ENCODE measurements at regions not wholly inside any gene's neighbourhood (a gene's known extent, or its start where the extent isn't known, plus 50 kb on each side); places are given as distances from the start of the nearest gene placed in this dataset.
A peak's percentile ranks its signal among the peaks of the same experiment; 100 is the strongest.

DNA sequence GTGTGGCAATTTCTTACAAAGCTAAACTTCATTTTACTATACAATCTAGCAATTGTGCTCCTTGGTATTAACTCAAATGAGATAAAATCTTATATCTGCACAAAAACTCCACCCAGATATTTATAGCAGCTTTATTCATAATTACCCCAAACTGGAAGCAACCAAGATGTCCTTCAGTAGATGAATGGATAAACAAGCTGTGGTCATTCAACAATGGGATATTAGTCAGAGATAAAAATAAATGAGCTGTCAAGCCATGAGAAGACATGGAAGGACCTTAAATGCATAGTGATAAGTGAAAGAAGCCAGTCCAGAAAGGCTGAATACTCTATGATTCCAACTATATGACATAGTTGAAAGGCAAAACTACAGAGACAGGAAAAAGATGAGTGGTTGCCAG is 98.9 kb upstream of the BMP2 start:
- TF ChIP-seq, protein P1, sequence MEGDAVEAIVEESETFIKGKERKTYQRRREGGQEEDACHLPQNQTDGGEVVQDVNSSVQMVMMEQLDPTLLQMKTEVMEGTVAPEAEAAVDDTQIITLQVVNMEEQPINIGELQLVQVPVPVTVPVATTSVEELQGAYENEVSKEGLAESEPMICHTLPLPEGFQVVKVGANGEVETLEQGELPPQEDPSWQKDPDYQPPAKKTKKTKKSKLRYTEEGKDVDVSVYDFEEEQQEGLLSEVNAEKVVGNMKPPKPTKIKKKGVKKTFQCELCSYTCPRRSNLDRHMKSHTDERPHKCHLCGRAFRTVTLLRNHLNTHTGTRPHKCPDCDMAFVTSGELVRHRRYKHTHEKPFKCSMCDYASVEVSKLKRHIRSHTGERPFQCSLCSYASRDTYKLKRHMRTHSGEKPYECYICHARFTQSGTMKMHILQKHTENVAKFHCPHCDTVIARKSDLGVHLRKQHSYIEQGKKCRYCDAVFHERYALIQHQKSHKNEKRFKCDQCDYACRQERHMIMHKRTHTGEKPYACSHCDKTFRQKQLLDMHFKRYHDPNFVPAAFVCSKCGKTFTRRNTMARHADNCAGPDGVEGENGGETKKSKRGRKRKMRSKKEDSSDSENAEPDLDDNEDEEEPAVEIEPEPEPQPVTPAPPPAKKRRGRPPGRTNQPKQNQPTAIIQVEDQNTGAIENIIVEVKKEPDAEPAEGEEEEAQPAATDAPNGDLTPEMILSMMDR (IDR thresholded peaks at IDR 0.05; ENCODE audit: low read depth, low read length): no peak
- TF ChIP-seq MYC (IDR thresholded peaks at IDR 0.05; ENCODE audit: low read depth, low read length): no peak
- no peak for TF ChIP-seq POLR2A (IDR thresholded peaks at IDR 0.05; ENCODE audit: extremely low read depth, insufficient read length)
- TF ChIP-seq, protein P2, sequence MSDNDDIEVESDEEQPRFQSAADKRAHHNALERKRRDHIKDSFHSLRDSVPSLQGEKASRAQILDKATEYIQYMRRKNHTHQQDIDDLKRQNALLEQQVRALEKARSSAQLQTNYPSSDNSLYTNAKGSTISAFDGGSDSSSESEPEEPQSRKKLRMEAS (IDR thresholded peaks at IDR 0.05; ENCODE audit: low read depth, low read length): no peak
- no peak overlapping the region for H3K4me3 ChIP-seq (ENCODE audit: low read depth, low read length)
- no peak for DNase-seq (ENCODE audit: low read depth)

DNA sequence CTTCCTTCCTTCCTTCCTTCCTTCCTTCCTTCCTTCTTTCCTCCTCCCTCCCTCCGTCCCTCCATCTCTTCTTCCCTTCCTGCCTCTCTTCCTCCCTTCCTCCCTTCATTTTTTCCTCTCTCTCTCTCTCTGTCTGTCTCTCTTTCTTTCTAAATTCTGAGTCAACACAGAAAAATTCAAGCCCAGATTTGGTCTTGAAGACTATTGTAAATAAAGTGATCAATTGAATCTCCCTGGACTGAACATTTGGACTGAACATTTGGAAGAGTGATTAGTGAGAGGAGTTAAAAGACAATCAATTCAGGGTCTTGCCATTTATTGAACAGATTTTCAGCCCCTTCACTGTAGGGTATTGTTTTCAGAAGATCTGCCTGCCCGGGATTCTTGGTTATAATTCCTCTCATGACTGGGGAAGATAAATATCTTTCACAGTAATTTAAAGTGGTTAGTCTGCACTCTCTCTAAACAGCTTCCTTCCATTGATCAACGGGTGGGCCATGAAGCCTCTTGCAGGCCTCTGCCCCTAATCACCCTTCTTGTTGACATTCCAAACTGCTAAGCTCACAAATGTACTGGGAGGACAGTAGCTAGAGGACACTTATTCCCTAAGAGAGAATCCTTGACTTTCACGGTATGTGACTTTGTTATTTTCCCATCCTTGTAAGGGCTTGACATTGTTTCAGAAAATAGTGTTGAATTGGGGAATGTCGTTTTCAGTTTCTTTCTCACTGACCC is 101.7 kb upstream of the BMP2 start:
- no peak for DNase-seq (ENCODE audit: low read depth)
- H3K4me3 ChIP-seq (ENCODE audit: low read depth, low read length): no peak overlapping the region
- no peak for TF ChIP-seq MYC (IDR thresholded peaks at IDR 0.05; ENCODE audit: low read depth, low read length)
- TF ChIP-seq, protein P1 (IDR thresholded peaks at IDR 0.05; ENCODE audit: low read depth, low read length): no peak
- no peak for TF ChIP-seq POLR2A (IDR thresholded peaks at IDR 0.05; ENCODE audit: extremely low read depth, insufficient read length)
- TF ChIP-seq, protein P2 (IDR thresholded peaks at IDR 0.05; ENCODE audit: low read depth, low read length): no peak

DNA sequence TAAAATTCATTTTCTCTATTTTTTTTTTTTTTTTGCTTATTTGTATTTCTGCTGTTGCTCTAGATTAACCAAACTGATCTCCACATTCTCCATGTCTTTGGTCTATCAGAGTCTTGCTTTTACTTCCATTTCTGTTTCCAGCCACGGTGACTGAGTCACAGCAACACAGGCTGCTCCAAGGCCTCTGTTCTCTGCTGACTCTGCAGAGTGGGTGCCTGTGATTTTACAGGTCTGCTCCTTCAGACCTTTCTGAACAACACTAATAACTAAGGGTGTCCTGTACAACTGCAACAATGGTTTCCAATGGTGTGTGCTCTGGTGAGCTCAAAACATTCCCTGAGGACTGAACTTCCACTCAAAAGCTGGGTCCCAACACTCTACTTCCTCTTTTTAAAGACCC is 102.3 kb upstream of the BMP2 start:
- no peak overlapping the region for H3K4me3 ChIP-seq (ENCODE audit: low read depth, low read length)
- peak; percentile 29 for DNase-seq (ENCODE audit: low read depth)
- TF ChIP-seq, protein P2 (IDR thresholded peaks at IDR 0.05; ENCODE audit: low read depth, low read length): no peak
- no peak for TF ChIP-seq MYC (IDR thresholded peaks at IDR 0.05; ENCODE audit: low read depth, low read length)
- TF ChIP-seq POLR2A (IDR thresholded peaks at IDR 0.05; ENCODE audit: extremely low read depth, insufficient read length): no peak
- TF ChIP-seq, protein P1 (IDR thresholded peaks at IDR 0.05; ENCODE audit: low read depth, low read length): no peak

DNA sequence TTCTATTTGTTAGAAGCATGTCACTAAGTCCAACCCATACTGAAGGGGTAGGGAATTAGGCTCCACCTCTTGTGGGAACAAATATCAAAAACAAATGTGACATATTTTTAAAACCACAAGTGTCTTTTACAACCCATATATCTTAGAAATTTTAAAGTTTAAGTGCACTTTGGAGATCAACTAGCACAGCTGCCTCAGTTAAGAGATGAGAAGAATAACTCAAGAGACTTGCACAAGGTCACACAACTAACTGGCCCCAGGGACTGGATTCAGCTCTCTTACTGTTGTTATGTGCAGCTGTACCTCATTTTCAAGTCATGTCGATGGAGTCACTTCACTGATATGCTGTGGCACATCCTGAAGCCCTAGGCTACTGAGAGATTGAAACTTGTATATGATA is 102.9 kb upstream of the BMP2 start:
- DNase-seq (ENCODE audit: low read depth): no peak
- H3K4me3 ChIP-seq (ENCODE audit: low read depth, low read length): no peak overlapping the region
- TF ChIP-seq MYC (IDR thresholded peaks at IDR 0.05; ENCODE audit: low read depth, low read length) (no peak), POLR2A (IDR thresholded peaks at IDR 0.05; ENCODE audit: extremely low read depth, insufficient read length) (no peak)
- TF ChIP-seq, protein P2 (IDR thresholded peaks at IDR 0.05; ENCODE audit: low read depth, low read length): no peak
- TF ChIP-seq, protein P1 (IDR thresholded peaks at IDR 0.05; ENCODE audit: low read depth, low read length): no peak

DNA sequence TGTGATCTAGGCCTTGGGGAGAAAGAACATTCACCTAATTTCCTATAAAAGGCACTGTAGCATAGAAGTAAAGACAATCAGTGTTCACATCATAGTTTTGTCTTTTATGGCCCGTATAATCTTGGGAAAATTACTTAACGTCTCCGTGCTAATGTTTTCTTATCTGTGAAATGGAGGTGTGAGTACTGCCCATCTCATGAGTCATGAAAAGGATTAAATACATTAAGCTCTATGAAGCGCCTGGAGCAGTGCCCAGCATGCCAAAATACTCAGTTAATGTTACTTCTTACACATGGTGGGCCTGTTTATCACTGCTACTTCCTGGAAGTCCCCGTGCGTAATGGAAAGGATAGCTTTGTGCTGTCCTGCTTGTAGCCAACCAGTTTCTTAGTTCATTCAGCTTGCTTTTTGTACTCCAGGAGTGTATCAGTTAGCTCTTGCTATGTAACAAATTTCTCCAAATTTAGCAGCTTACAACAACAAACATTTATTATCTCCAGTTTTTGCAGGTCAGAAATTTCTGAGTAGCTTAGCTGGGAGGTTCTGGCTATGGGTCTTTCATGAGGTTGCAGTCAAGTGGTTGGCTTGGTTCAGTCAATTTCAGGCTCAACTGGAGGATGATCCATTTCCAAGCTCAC is 103.6 kb upstream of the BMP2 start:
- TF ChIP-seq POLR2A (IDR thresholded peaks at IDR 0.05; ENCODE audit: extremely low read depth, insufficient read length) (no peak), MYC (IDR thresholded peaks at IDR 0.05; ENCODE audit: low read depth, low read length) (no peak)
- TF ChIP-seq, protein P1 (IDR thresholded peaks at IDR 0.05; ENCODE audit: low read depth, low read length): no peak
- TF ChIP-seq, protein P2 (IDR thresholded peaks at IDR 0.05; ENCODE audit: low read depth, low read length): no peak
- H3K4me3 ChIP-seq (ENCODE audit: low read depth, low read length): no peak overlapping the region
- DNase-seq (ENCODE audit: low read depth): no peak

Measured in NB4 (cell line).